Mesothelial cell of epicardium (in vitro differentiated cells): ENCODE measurements at regions not wholly inside any gene's neighbourhood (a gene's known extent, or its start where the extent isn't known, plus 50 kb on each side); places are given as distances from the start of the nearest gene placed in this dataset.

Experiments used
- DNase-seq, 2 experiments: peaks; one replicate each; pipeline ENCODE4 v3.0.0; 2021; ENCODE audit warnings: low spot score in 2 of 2; ENCODE audit not compliant: unreplicated experiment in 2 of 2
- H3K27ac Mint-ChIP-seq: 2 replicates; pipeline ENCODE4 v1.8.0; 2021; ENCODE audit warnings: mixed read lengths
- H3K27me3 Mint-ChIP-seq: 2 replicates; pipeline ENCODE4 v1.8.0; 2021; ENCODE audit warnings: low read depth, mixed read lengths
- H3K36me3 Mint-ChIP-seq: 2 replicates; pipeline ENCODE4 v1.8.0; 2021; ENCODE audit warnings: mixed read lengths
- H3K4me1 Mint-ChIP-seq: 2 replicates; pipeline ENCODE4 v1.8.0; 2021; ENCODE audit warnings: mixed read lengths
- H3K4me3 Mint-ChIP-seq: 2 replicates; pipeline ENCODE4 v1.8.0; 2021; ENCODE audit warnings: mild to moderate bottlenecking, moderate library complexity, mixed read lengths
- H3K9me3 Mint-ChIP-seq: 2 replicates; pipeline ENCODE4 v1.8.0; 2021; ENCODE audit warnings: mixed read lengths
- CTCF ChIP-seq: fragments of 200-600 bp; sonication (generic); IDR thresholded peaks from one replicate; pipeline ENCODE4 v1.5.0; 2021; ENCODE audit warnings: antibody characterized with exemption; ENCODE audit not compliant: unreplicated experiment

- Mint-ChIP-seq H3K9me3 (peaks cover 7% of the 10 kb centered on the region), H3K36me3 (no peaks in the 10 kb centered on the region), H3K4me3 (no peak overlapping the region), H3K4me1 (peaks cover 23% of the 10 kb centered on the region), H3K27me3 (no peaks in the 10 kb centered on the region), H3K27ac (no peak overlapping the region)
- TF ChIP-seq CTCF: no peak
- DNase-seq: no peak
Measured at GRCh38 chr3:177563243-177563780, 366.0 kb upstream of the TBL1XR1 start.

DNA sequence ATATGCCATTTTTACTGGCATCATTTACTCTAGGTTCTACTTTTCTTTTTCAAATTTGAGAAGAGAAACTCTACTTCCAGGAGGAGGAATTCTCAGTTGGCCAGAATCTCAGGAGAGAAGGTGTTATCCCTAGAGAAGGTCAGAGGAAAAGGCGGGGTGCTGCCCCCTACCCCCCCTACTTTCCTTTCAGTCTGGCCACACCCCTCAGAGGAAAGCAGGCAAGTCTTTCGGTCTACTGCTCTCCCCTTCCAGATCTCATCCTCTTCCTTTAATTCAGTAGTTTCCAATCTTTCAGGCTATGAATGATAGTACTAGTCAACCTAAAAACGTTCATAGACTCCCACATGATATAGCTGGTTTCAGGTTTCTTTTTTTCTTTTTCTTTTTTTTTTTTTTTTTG lies 366.5 kb upstream of the TBL1XR1 start:
- Mint-ChIP-seq H3K4me1 (peaks cover 23% of the 10 kb centered on the region), H3K9me3 (peaks cover 7% of the 10 kb centered on the region), H3K4me3 (no peak overlapping the region), H3K27me3 (no peaks in the 10 kb centered on the region), H3K36me3 (no peaks in the 10 kb centered on the region), H3K27ac (no peak overlapping the region)
- no peak for TF ChIP-seq CTCF
- DNase-seq: no peak

DNA sequence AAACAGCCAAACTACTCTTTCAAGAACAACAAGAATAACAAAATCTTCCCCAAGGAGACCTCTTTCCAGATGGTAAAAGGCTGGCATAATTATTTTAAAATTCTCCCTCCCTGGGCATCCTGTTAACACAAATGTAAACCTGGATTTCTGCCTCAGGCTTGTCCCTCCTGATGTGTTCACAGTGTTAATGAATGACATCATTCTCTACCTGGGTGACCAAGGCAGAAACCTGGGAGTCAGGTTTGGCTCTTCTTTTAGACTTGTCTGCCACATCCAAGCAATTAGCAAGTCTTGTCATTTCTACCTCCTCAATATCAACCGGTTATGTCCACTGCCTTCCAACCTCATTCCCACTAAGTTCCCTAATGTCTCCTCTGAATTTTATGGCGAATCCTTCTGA lies 368.7 kb upstream of the TBL1XR1 start:
- Mint-ChIP-seq H3K27ac (no peak overlapping the region), H3K27me3 (no peaks in the 10 kb centered on the region), H3K4me3 (no peak overlapping the region), H3K4me1 (peaks cover 23% of the 10 kb centered on the region), H3K36me3 (no peaks in the 10 kb centered on the region), H3K9me3 (no peaks in the 10 kb centered on the region)
- no peak for TF ChIP-seq CTCF
- DNase-seq: no peak

DNA sequence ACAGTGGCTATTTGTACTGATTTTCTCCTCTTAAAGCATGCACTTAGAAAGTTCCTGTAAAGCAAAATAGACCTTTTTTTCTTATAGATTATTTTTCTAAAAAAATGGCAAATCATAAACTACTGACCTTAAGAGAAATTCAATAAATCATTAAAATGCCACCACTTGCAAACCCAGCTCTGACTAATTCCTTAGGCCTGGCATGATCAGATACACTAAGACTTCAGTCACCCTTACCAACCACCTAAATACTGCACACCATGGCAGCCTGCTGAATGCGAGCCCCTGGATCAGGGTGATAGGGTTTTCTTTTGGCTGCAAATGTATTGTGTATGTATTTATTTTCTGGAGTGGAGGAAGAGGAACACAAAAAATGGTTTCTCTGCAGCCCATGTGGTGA lies 370.6 kb upstream of the TBL1XR1 start:
- Mint-ChIP-seq H3K9me3 (no peaks in the 10 kb centered on the region), H3K27ac (no peak overlapping the region), H3K36me3 (no peaks in the 10 kb centered on the region), H3K4me3 (no peak overlapping the region), H3K4me1 (peaks cover 35% of the 10 kb centered on the region), H3K27me3 (no peaks in the 10 kb centered on the region)
- no peak for TF ChIP-seq CTCF
- no peak for DNase-seq

GRCh38 chr3:177569193-177569592 lies 371.9 kb upstream of the TBL1XR1 start:
- H3K27ac Mint-ChIP-seq: no peak overlapping the region
- DNase-seq: no peak
- H3K9me3 Mint-ChIP-seq: no peaks in the 10 kb centered on the region
- H3K36me3 Mint-ChIP-seq: no peaks in the 10 kb centered on the region
- H3K27me3 Mint-ChIP-seq: no peaks in the 10 kb centered on the region
- no peak overlapping the region for H3K4me3 Mint-ChIP-seq
- peaks cover 26% of the 10 kb centered on the region for H3K4me1 Mint-ChIP-seq
- no peak for TF ChIP-seq CTCF
